T1000 (cell line): ENCODE measurements at regions not wholly inside any gene's neighbourhood (a gene's known extent, or its start where the extent isn't known, plus 50 kb on each side); places are given as distances from the start of the nearest gene placed in this dataset.

Experiments
- DNase-seq: peaks from one replicate; lab custom pipeline; 2025; ENCODE audit warnings: mixed read lengths; lab: John Stamatoyannopoulos, UW

DNA sequence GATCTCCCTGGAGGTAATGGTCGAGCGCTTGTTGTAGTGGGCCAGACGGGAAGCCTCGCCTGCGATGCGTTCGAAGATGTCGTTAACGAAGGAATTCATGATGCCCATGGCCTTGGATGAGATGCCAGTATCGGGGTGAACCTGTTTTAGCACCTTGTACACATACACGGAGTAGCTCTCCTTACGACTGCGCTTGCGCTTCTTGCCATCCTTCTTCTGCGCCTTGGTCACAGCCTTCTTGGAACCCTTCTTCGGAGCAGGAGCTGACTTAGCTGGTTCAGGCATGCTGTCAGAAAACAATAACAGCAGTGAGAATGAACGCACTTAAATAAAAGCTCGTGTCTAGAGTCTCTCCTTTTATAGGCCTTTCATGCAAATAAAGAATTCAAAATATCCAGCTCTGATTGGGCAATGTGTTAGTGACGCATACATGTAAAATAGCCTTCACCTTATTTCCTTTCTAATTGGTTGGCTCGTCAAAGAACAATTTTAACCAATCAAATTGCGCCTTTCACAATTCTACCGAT is 129.2 kb downstream of the HFE start:
- DNase-seq = peak; percentile 90

DNA sequence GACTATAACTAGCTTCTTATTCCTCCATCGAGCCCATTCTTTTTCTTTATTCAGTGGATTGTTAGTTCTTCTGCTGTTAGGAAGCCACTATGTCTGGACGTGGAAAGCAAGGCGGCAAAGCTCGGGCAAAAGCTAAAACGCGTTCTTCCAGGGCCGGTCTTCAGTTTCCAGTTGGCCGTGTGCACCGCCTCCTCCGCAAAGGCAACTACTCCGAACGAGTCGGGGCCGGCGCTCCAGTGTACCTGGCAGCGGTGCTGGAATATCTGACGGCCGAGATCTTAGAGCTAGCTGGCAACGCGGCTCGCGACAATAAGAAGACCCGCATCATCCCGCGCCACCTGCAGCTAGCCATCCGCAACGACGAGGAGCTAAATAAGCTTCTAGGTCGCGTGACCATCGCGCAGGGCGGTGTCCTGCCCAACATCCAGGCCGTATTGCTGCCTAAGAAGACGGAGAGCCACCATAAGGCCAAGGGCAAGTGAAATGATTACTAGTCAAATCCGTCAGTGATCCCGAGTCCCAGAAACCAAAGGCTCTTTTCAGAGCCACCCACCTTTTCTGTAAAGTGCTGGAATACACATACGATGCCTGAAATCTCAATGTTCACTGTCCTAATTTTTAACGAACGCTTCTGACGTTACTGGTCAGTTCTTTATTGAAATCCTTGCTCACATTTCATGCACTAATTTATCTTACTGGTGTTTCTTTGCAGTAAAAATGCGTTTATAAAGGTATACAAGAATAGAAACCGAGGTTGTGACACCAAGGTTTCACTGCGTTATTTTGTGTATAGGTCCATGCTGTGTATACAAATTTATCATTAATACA is 129.9 kb downstream of the HFE start:
- peak; percentile 90 for DNase-seq

DNA sequence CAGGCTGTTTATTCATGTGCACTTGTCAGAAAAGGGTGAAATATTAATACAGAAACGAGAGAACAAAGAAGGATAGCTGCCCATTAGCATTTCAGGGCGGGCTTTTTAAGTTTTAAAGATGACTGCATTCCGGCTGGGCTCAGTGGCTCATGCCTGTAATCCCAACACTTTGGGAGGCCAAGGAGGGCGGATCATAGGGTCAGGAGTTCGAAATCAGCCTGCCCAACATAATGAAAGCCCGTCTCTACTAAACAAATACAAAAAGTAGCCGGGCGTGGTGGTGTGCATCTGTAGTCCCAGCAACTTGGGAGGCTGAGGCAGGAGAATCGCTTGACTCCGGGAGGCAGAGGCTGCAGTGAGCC is 130.5 kb downstream of the HFE start:
- peak; percentile 42 for DNase-seq

DNA sequence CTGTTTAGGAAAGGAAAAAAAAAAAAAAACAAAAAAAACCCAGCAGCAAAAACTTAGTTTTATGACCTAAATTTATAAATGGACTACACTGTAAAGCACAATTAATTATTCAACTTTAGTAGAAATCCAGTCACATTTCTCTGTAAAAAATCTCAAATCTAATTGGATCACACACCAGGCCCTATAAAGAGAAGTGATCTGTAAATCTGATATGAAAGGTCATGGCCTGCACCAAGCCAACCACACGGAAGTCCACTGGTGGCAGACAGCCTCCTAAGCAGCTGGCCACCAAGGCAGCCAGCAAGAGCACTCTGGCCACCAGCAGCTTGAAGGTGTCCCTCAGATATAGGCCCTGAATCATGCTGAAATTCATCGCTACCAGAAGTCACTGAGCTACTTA is 131.6 kb downstream of the HFE start:
- DNase-seq = no peak

DNA sequence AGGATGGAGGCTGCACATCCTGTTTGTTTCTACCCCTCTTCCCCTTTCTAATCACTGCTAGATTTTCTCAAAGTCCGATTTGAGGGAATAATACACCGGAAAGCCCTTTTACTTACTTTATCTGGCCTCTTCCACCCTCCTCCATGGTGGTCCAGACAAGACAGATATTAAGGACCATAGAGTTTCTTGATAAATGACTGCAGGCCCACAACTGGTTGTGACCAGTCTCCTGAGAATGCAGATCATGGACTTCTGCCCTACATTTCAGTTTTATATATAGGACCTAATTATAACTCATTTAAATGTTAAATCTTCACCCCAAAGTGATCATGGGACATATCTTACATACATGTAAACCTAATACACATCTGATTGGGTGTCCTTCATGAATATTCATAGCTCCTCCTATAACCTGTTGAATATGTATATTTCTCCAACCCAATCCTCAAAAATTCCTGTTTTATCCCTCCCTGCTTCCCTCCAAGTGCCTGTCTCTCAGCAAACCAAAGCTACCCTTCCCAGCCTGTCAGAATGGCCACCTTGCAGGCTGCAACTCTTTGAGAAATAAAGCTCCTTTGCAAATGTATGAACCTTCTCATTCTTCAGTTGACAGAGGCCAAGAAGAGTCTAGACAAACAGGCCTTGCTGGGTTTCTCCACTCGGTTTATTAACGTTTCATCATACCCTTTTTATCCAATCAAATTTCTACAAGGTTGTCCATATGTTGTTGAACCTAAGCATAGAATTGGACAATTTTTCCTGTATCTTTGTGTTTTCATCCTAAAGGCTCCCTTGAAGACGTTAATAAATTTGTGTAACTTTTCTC is 133.1 kb downstream of the HFE start:
- DNase-seq = no peak

DNA sequence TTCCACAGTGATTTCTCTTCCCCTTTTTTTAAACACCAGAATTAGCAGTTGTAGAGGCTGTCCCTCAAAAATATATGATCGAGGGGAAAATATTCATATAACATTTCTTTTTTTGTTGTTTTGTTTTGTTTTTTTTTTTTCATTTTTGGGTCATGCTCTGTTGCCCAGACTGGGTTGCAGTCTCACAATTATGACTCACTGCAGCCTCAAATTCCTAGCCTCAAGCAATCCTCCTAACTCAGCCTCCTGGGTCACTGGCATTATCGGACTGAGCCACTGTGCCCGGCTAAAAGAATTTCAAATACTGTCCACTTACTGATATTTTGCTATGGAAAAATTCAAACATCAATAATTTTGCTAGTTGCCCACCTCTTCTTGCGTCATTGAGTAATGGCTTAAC is 134.0 kb downstream of the HFE start:
- no peak for DNase-seq

DNA sequence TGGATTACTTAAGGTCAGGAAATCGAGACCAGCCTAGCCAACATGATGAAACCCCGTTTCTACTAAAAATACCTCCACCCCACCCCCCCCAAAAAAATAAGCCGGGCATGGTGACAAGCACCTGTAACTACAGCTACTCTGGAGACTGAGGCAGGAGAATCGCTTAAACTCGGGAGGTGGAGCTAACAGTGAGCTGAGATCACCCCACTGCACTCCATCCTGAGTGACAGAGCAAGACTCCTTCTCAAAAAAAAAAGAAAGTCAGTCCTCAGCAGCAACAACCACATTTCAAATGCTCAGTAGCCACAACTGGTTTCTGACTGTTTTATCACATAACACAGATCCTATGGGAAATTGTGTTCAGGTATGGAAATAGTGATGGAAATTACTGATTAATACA is 135.3 kb downstream of the HFE start:
- no peak for DNase-seq

DNA sequence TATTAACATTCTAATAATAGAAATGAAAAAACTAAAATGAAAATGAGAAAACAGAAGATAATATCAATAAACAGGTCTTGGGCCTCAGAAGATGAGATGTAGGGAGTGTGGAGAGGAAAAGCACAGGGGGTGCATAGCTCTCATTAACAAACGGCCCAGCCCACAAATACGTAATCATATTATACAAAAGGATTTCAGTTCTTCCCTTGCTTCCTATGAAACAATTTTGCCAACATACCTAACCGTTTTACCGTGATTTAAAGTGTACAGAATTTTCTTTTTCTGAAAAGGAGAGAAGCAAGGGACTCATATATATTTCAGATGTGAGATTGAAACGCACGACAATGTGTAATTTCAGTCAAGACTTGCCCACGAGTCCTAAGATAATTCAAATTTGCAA is 136.0 kb downstream of the HFE start:
- DNase-seq = no peak

DNA sequence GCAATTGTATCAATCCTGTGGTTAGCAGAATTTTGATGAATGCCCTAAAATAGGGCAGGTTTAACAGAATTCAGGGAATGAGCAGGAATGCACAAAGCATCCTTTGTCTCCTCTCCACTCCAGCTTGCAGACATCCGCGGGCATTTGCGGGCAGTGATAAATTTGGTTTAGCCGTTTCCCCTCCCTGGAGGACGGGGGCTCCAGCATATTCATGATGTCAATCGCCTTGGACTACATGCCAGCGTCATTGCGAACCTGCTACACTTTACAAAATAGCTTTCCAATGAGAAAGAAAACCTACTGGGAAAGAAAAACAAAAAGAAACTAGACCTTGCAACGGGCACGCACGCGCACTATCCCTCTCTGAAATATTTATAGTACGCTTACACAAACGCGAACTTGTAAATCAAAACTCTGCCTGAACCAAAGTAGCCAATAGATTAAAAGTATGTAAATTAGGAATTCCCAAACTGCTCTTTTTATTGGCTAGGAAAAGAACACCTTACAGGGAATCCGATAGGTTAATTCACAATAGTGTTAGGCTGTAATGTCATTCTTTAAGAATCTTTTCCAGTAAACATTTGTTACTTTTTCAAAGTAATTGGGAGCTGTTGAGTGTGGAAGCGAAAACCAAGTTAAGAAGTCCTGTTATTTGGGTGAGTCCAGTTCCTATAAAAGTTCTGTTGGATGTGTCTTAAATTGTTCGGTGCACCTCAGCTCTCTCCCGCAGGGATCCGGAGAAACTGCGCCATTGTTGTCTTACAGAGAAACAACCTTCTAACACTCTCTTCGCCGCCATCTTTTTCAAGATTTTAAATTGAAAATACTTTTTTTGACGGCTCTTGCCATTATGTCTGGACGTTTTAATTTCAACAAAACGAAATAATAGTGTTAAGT is 136.7 kb downstream of the HFE start:
- peak; percentile 53 for DNase-seq

DNA sequence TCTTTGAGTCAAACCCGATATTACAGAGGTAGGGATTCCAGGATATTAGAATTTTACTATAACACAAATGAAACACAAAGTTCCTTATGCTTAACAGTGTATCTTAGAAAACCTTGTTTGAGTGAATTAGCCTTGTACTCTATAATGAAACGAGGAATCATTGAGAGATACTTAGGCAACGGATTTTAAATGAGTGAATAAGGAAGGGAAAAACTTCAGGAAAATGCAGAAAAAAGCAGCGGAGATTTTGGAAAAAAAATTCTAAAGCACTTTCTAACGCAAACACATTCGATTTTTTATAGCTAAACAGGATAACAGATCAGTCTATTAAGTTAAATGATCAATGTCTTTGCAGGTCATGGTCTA is 137.3 kb downstream of the HFE start:
- DNase-seq = no peak

DNA sequence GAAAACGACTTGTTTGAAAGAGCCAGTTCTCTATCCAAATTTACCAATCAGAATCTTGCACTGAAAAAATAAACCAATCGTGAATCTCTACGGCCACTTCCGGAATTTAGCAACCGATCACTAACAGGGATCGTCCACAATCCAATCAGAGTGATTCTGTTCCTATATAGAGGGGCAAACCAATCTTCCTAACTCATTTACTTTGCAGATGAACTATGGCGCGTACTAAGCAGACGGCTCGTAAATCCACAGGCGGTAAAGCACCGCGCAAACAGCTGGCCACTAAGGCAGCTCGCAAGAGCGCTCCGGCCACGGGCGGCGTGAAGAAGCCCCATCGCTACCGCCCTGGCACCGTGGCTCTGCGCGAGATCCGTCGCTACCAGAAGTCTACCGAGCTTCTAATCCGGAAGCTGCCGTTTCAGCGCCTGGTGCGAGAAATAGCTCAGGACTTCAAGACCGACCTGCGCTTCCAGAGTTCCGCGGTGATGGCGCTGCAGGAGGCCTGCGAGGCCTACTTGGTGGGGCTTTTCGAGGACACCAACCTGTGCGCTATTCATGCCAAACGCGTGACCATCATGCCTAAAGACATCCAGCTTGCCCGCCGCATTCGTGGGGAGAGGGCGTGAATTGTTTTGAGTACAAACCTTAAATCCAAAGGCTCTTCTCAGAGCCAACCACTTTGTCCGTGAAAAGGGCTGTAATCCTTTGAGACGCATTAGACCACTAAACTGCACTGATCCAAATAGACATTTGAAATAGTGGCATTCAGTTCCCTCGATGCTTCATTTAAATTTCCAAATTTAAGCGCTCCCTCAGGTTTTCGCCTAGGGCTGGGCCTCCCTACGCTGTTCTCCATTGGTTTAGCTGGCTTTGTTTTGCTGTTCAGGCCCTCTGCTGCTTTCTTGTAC is 138.0 kb downstream of the HFE start:
- DNase-seq = peak; percentile 68

DNA sequence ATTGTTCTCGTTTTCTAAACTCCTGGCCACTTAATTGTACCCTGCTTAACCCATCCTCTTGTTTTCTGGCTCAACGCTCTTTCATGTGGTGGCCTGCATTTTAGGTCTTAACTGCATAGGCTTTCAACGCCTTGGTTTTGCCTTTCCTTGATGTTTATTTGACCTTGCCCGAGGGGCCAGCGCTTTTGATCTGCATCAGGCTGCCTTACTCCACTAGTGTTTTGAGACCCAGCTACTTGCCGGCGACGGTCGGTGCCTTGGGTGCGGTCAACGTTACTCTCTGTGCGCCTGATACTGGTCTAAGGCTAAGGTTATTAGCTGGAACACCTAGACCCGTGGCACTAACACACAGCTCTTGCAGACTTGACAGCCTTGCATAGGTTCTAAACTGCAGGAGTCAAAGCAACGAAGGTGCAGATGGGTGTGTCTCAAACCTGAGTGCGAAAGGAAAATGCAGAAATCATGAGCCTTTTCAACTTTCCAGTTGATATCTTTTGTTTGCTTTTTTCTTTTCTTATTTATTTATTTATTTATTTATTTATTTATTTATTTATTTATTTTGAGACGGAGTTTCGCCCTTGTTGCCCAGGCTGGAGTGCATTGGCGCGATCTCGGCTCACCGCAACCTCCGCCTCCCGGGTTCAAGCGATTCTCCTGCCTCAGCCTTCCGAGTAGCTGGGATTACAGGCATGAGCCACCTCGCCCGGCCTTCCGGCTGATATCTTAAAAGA is 138.8 kb downstream of the HFE start:
- DNase-seq = no peak

DNA sequence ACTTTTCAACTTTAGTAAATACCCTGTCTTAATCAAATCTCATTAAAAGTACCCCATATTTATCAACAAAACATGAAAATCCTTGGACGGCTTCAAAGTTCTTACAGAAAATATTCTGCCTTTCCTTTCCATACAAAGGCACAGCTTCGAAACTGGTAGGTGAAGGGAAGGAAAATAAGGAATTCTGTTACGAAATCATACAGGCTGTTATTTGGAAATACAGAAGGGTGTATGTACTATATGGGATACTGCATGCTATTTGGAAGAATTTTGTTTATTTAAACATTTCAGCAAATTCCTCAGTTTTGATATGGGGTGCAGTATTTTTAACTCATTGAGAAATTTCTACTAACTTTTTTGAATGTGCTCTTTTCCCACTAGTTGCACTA is 138.4 kb upstream of the BTN3A2 start:
- DNase-seq = no peak

DNA sequence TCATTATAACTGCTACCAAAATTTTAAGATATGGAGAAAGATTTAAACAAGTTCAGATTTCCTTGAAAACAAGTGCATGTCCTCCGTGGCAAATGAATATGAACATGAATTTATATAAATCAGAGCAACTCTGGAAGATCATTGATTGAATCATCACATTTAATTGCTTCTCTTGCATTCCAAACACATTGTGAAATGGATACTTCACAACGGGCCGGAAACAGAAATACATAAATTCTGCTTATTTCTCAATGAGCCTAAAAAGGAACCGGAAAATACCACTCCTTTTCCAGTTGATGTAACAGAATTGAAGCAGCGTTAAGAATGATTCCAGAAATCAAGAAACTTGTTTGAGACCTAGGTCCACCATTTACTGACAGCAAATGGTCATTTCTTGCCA is 134.6 kb upstream of the BTN3A2 start:
- DNase-seq = no peak

DNA sequence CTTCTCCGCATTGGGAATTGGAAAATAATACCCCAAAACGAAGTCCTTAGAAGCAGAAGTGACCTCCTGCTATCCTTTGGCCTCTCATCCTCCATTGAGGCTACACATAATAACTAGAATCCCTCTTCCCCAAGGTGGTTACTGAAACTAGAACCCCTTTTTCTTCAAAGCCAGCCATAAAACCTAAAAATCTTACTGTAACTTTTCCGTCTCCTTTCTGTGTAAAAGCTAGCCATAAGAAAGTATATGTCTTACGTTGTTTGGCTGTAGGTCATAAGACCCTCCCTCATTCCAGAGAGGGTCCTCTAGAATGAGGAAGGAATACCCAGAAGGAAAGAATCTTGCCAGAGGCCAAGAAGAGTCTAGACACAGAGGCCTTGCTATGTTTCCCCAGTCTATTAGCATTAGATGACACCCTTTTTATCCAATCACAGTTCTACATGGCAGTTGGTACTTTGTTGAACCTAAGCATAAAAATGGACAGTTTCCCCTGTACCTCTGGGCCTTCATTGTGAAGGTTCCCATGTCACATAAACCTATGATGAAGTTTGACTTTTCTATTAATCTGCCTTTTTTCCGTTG is 133.9 kb upstream of the BTN3A2 start:
- no peak for DNase-seq

DNA sequence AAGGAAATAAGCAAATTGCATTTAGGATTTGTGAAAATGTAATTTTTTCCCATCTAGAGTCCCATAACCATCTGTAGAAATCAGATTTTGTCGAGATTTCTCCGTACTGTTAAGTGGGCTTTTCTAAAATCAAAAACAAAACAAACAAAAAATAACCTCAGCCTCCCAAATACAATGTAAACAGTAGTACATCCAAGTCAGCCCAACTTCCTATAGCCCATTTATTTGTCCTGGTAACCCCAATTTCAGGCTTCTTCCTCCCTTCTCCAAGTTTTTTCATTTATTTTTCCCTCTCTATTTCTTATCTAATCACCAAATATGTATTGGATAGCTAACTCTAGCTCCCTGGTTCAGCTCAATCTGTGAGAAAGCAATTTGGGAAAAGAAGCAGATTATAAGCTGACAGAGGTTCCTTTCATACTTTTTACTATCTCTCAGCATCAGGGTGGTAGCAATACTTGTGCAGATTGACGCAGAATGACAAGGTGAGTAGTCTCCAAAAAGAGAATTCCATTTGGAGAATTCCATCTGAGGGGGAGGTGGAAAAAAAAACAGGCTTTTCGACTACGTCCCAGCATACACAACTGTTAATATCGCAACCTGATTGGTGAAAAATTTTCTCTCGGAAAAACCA is 132.6 kb upstream of the BTN3A2 start:
- no peak for DNase-seq

DNA sequence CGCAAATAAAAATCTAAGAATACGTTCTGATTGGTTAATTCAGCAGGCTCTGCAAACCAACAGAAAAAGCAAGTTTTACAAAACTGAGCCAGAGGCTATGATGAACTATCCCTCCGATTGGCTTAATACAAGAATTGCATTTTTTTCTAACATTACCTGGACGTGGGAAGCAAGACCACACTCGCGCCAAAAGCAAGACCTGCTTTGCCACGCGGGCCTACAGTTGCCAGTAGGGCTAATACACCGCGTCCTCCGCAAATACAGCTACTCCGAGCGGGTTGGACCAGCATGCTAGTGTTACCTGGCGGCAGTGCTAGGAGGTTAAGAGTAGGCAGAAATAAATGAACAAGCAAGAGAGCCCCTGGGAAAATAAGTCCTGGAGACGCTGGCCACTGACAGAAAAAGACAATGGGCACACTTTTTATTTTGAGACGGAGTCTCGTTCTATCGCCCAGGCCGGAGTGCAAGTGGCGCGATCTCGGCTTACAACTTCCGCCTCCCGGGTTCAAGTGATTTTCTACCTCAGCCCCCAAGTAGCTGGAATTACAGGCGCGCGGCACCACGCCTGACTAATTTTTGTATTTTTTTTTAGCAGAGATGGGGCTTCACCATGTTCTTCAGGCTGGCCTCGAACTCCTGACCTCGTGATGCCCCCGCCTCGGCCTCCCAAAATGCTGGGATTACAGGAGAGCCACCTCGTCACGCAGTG is 131.9 kb upstream of the BTN3A2 start:
- DNase-seq = no peak

DNA sequence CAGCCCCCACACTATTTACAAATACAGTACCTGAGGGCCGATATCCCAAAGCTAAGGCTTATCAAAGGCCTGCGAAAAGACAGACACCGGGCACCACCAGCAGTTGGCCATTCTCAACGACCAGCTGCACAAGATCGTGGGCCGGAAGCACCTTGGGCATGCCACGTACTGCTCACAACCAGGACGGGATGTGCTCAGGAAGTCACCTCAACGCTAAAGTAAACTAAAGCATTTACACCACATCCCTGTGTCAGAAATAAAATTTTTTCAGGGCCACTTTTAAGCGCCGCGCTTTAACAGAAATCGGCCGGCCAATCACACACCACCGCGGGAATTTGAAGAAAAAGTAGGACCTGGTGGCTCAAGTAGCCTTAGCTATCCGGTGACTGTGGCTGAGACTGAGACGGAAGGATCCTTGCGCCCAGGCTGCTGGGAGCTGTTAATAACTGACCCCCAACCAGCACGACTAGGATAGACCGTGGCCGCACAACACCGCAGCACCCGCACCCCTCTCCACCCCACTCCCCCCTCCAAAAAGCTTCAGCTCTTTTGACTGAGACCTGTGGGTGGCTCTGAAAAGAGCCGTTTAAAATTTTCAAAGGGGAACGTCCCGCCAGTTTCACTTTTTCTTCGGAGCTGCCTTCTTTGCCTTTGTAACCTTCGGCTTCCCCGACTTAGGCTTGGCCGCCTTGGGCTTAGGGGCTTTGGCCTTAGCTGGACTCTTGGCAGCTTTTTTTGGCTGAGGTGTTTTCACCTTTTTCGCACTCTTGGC is 131.2 kb upstream of the BTN3A2 start:
- DNase-seq = no peak
